Trophoblast cell (in vitro differentiated cells and primary cell): ENCODE measurements at regions not wholly inside any gene's neighbourhood (a gene's known extent, or its start where the extent isn't known, plus 50 kb on each side); places are given as distances from the start of the nearest gene placed in this dataset.
"Not testable (repeated sequence)": the region's sequence is repeated elsewhere in the genome, so short reads cannot be mapped to it uniquely, and the experiment has no call there.

Experiments
- DNase-seq, 2 donors: peaks; one replicate each; pipeline ENCODE4 v3.0.0-alpha.2; 2016
- H2AFZ ChIP-seq: 2 replicates; pipeline ENCODE4 v1.6.1; 2013; ENCODE audit warnings: low read length, moderate library complexity, mild to moderate bottlenecking; ENCODE audit not compliant: insufficient read depth, poor library complexity
- H2AK5ac ChIP-seq: 2 replicates; pipeline ENCODE4 v1.6.1; 2013; ENCODE audit warnings: mild to moderate bottlenecking, low read length
- H2BK120ac ChIP-seq: 2 replicates; pipeline ENCODE4 v1.6.1; 2013; ENCODE audit warnings: low read length, mild to moderate bottlenecking, moderate library complexity; ENCODE audit not compliant: insufficient read depth, poor library complexity
- H2BK12ac ChIP-seq: 2 replicates; pipeline ENCODE4 v1.6.1; 2013; ENCODE audit warnings: mild to moderate bottlenecking, low read length, moderate library complexity
- H2BK5ac ChIP-seq: 2 replicates; pipeline ENCODE4 v1.6.1; 2013; ENCODE audit warnings: low read length, low read depth, moderate library complexity, mild to moderate bottlenecking; ENCODE audit not compliant: poor library complexity
- H3K14ac ChIP-seq: 2 replicates; pipeline ENCODE4 v1.6.1; 2013; ENCODE audit warnings: mild to moderate bottlenecking, low read length
- H3K18ac ChIP-seq: 2 replicates; pipeline ENCODE4 v1.6.1; 2013; ENCODE audit warnings: mild to moderate bottlenecking, low read length
- H3K23ac ChIP-seq: 2 replicates; pipeline ENCODE4 v1.6.1; 2013; ENCODE audit warnings: low read length
- H3K27ac ChIP-seq: 2 replicates; pipeline ENCODE4 v1.5.1; 2013; ENCODE audit warnings: low read depth, mild to moderate bottlenecking, inconsistent platforms, low read length, moderate library complexity
- H3K27me3 ChIP-seq: 2 replicates; pipeline ENCODE4 v1.6.1; 2013; ENCODE audit warnings: inconsistent platforms, mild to moderate bottlenecking, low read length, moderate library complexity; ENCODE audit not compliant: insufficient read depth
- H3K36me3 ChIP-seq, 2 experiments: 1 replicate in 1 of 2; 2 replicates in 1 of 2; pipeline ENCODE4 v1.6.1; 2013; ENCODE audit warnings: low read length in 2 of 2, mild to moderate bottlenecking in 2 of 2, moderate library complexity in 1 of 2; ENCODE audit not compliant: insufficient read depth in 2 of 2, control insufficient read depth in 1 of 2
- H3K4ac ChIP-seq: 2 replicates; pipeline ENCODE4 v1.6.1; 2013; ENCODE audit warnings: low read depth, mild to moderate bottlenecking, low read length, moderate library complexity
- H3K4me1 ChIP-seq, 2 experiments: 1 replicate in 1 of 2; 2 replicates in 1 of 2; pipeline ENCODE4 v1.6.1; 2013; ENCODE audit warnings: low read length in 2 of 2, mild to moderate bottlenecking in 2 of 2, moderate library complexity in 1 of 2; ENCODE audit not compliant: insufficient read depth in 2 of 2, control insufficient read depth in 1 of 2
- H3K4me2 ChIP-seq: 2 replicates; pipeline ENCODE4 v1.6.1; 2013; ENCODE audit warnings: inconsistent platforms, mild to moderate bottlenecking, low read length, moderate library complexity
- H3K4me3 ChIP-seq: 2 replicates; pipeline ENCODE4 v1.5.1; 2013; ENCODE audit warnings: mild to moderate bottlenecking, low read depth, low read length, inconsistent platforms
- H3K79me1 ChIP-seq: one replicate; pipeline ENCODE4 v1.6.1; 2013; ENCODE audit warnings: low read length
- H3K79me2 ChIP-seq: 2 replicates; pipeline ENCODE4 v1.6.1; 2013; ENCODE audit warnings: low read length, mild to moderate bottlenecking; ENCODE audit not compliant: control insufficient read depth, insufficient read depth, poor library complexity
- H3K9ac ChIP-seq: 2 replicates; pipeline ENCODE4 v1.6.1; 2013; ENCODE audit warnings: mild to moderate bottlenecking, low read length
- H3K9me3 ChIP-seq: 2 replicates; pipeline ENCODE4 v1.6.1; 2013; ENCODE audit warnings: low read depth, mild to moderate bottlenecking, control low read depth, inconsistent platforms, low read length; ENCODE audit not compliant: insufficient read depth
- H4K12ac ChIP-seq: 2 replicates; pipeline ENCODE4 v1.6.1; 2013; ENCODE audit warnings: low read depth, mild to moderate bottlenecking, low read length, moderate library complexity
- H4K8ac ChIP-seq: 2 replicates; pipeline ENCODE4 v1.6.1; 2013; ENCODE audit warnings: low read depth, mild to moderate bottlenecking, low read length, moderate library complexity
- H4K91ac ChIP-seq: one replicate; pipeline ENCODE4 v1.6.1; 2013; ENCODE audit warnings: low read depth, mild to moderate bottlenecking, low read length, moderate library complexity
- WGBS: extraction: QIAGEN DNeasy Blood & Tissue Kit; methylation state at CpG from one replicate; pipeline ENCODE4 v1.1.7; 2013; ENCODE audit warnings: missing lambda C conversion rate; ENCODE audit not compliant: insufficient read length, insufficient coverage; ENCODE audit errors: extremely low coverage; 5-methylcytosine and 5-hydroxymethylcytosine counted together

GRCh38 chr6:56725254-56725653 is 82.6 kb upstream of the DST start:
- Histone ChIP-seq H3K27me3 (no peaks in the 10 kb centered on the region), H3K4me2 (no peak overlapping the region), H2AFZ (no peak overlapping the region), H3K27ac (no peak overlapping the region), H4K12ac (no peak overlapping the region), H3K79me1 (peaks cover 1% of the 10 kb centered on the region), H2BK5ac (no peak overlapping the region), H3K14ac (no peak overlapping the region), H3K9ac (no peak overlapping the region), H3K4ac (no peak overlapping the region), H3K9me3 (no peaks in the 10 kb centered on the region), H3K36me3 (no peaks in the 10 kb centered on the region), H4K91ac (no peak overlapping the region), H2BK12ac (no peak overlapping the region), H4K8ac (no peak overlapping the region), H2BK120ac (no peak overlapping the region), H2AK5ac (no peak overlapping the region), H3K23ac (no peak overlapping the region), H3K4me1 (peaks cover 0 to 9% of the 10 kb centered on the region in 2 experiments), H3K18ac (no peak overlapping the region), H3K4me3 (no peak overlapping the region), H3K79me2 (no peaks in the 10 kb centered on the region)
- WGBS: no CpG with 5 or more reads among the region's 2 CpGs
- no peak for DNase-seq

GRCh38 chr6:56724455-56724854 is 81.8 kb upstream of the DST start:
- H3K4me1 ChIP-seq: peaks cover 0 to 9% of the 10 kb centered on the region in 2 experiments
- no peak overlapping the region for H3K18ac ChIP-seq
- no peak overlapping the region for H3K27ac ChIP-seq
- no peak overlapping the region for H2BK120ac ChIP-seq
- H3K9ac ChIP-seq: no peak overlapping the region
- DNase-seq: no peak
- WGBS: no CpG with 5 or more reads among the region's 2 CpGs
- H3K4me3 ChIP-seq: no peak overlapping the region
- no peak overlapping the region for H2AFZ ChIP-seq
- H2AK5ac ChIP-seq: no peak overlapping the region
- no peaks in the 10 kb centered on the region for H3K79me2 ChIP-seq
- no peaks in the 10 kb centered on the region for H3K27me3 ChIP-seq
- H3K4me2 ChIP-seq: no peak overlapping the region
- no peak overlapping the region for H2BK5ac ChIP-seq
- H3K14ac ChIP-seq: no peak overlapping the region
- peaks cover 1% of the 10 kb centered on the region for H3K79me1 ChIP-seq
- no peak overlapping the region for H3K4ac ChIP-seq
- no peak overlapping the region for H4K12ac ChIP-seq
- H4K91ac ChIP-seq: no peak overlapping the region
- no peak overlapping the region for H4K8ac ChIP-seq
- H3K9me3 ChIP-seq: no peaks in the 10 kb centered on the region
- no peaks in the 10 kb centered on the region for H3K36me3 ChIP-seq
- H3K23ac ChIP-seq: no peak overlapping the region
- no peak overlapping the region for H2BK12ac ChIP-seq

GRCh38 chr6:56720882-56721281 is 78.2 kb upstream of the DST start:
- Histone ChIP-seq H4K8ac (no peak overlapping the region), H4K91ac (no peak overlapping the region), H2BK5ac (no peak overlapping the region), H3K36me3 (no peaks in the 10 kb centered on the region), H3K23ac (no peak overlapping the region), H3K4me1 (no peaks in the 10 kb centered on the region), H2AK5ac (no peak overlapping the region), H3K4me3 (no peak overlapping the region), H3K79me1 (no peaks in the 10 kb centered on the region), H2BK12ac (no peak overlapping the region), H3K4ac (no peak overlapping the region), H3K4me2 (no peak overlapping the region), H3K9me3 (no peaks in the 10 kb centered on the region), H2BK120ac (no peak overlapping the region), H3K79me2 (no peaks in the 10 kb centered on the region), H2AFZ (no peak overlapping the region), H3K18ac (no peak overlapping the region), H3K9ac (no peak overlapping the region), H3K27ac (no peak overlapping the region), H3K14ac (no peak overlapping the region), H4K12ac (no peak overlapping the region), H3K27me3 (no peaks in the 10 kb centered on the region)
- no CpG with 5 or more reads among the region's 25 CpGs for WGBS
- no peak for DNase-seq

- not testable (repeated sequence) for H3K14ac ChIP-seq, H2BK120ac ChIP-seq, H2AFZ ChIP-seq, H3K9ac ChIP-seq, H3K27me3 ChIP-seq, H3K4ac ChIP-seq, H4K12ac ChIP-seq, H4K8ac ChIP-seq, H3K18ac ChIP-seq, H3K23ac ChIP-seq, H2BK12ac ChIP-seq, H3K4me3 ChIP-seq, H3K27ac ChIP-seq, H3K79me2 ChIP-seq, H2BK5ac ChIP-seq, H2AK5ac ChIP-seq, H3K4me1 ChIP-seq, H3K36me3 ChIP-seq, H3K4me2 ChIP-seq, DNase-seq, H3K9me3 ChIP-seq, H3K79me1 ChIP-seq, H4K91ac ChIP-seq
- WGBS: no CpG with 5 or more reads among the region's 4 CpGs
Measured at GRCh38 chr6:56720202-56720601, 77.5 kb upstream of the DST start.
